ENCODE measurements at regions not wholly inside any gene's neighbourhood (a gene's known extent, or its start where the extent isn't known, plus 50 kb on each side); places are given as distances from the start of the nearest gene placed in this dataset.
A peak's percentile ranks its signal among the peaks of the same experiment; 100 is the strongest.

DNA sequence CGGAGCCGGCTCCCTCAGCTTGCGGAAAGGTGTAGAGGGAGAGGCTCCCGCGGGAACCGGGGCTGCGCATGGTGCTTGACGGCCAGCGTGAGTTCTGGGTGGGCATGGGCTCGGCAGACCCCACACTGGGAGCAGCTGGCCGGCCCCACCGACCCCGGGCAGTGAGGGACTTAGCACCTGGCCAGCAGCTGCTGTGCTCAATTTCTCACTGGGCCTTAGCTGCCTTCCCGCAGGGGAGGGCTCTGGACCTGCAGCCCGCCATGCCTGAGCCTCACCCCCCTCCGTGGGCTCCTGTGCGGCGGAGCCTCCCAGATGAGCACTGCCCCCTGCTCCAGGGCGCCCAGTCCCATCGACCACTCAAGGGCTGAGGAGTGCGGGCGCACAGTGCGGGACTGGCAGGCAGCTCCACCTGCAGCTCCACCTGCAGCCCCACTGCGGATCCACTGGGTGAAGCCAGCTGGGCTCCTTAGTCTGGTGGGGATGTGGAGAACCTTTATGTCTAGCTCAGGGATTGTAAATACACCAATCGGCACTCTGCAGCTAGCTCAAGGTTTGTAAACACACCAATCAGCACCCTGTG lies 1141.8 kb downstream of the PCDH17 start:
- TF ChIP-seq, protein P1, sequence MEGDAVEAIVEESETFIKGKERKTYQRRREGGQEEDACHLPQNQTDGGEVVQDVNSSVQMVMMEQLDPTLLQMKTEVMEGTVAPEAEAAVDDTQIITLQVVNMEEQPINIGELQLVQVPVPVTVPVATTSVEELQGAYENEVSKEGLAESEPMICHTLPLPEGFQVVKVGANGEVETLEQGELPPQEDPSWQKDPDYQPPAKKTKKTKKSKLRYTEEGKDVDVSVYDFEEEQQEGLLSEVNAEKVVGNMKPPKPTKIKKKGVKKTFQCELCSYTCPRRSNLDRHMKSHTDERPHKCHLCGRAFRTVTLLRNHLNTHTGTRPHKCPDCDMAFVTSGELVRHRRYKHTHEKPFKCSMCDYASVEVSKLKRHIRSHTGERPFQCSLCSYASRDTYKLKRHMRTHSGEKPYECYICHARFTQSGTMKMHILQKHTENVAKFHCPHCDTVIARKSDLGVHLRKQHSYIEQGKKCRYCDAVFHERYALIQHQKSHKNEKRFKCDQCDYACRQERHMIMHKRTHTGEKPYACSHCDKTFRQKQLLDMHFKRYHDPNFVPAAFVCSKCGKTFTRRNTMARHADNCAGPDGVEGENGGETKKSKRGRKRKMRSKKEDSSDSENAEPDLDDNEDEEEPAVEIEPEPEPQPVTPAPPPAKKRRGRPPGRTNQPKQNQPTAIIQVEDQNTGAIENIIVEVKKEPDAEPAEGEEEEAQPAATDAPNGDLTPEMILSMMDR (IDR thresholded peaks at IDR 0.05) = no peak
- no peak overlapping the region for H3K27ac Mint-ChIP-seq
- no peaks in the 10 kb centered on the region for H3K36me3 Mint-ChIP-seq (ENCODE audit: low read depth)
- ATAC-seq (ENCODE audit: poor library complexity) (no peak), DNase-seq (peak in 1 of 14 experiments; percentile 6)
- ChIA-PET POLR2A (no interaction called here), CTCF (no interaction called here)
- H3K27me3 Mint-ChIP-seq = no peaks in the 10 kb centered on the region
- H3K9me3 ChIP-seq (ENCODE audit: control insufficient read depth in 1 of 2, insufficient read depth in 1 of 2, low read length in 2 of 2) = peaks cover 0 to 13% of the 10 kb centered on the region in 2 experiments
- no peaks in the 10 kb centered on the region for H3K4me1 ChIP-seq (ENCODE audit: insufficient read depth, low read length)
- no peak overlapping the region for H3K4me3 ChIP-seq (ENCODE audit: low read length)
- intact Hi-C loops (cut with DNase I, micrococcal nuclease) = no loop called here
- H3K4me3 Mint-ChIP-seq = no peak overlapping the region
- no peak overlapping the region for H3K27ac ChIP-seq (ENCODE audit: low read depth in 1 of 2, low read length in 2 of 2)
- H3K4me1 Mint-ChIP-seq (ENCODE audit: low read depth) = no peaks in the 10 kb centered on the region
- no peaks in the 10 kb centered on the region for H3K27me3 ChIP-seq (ENCODE audit: control insufficient read depth in 1 of 2, insufficient read depth in 2 of 2, low read length in 2 of 2)
- H3K36me3 ChIP-seq (ENCODE audit: insufficient read depth, low read length) = no peaks in the 10 kb centered on the region
- peaks cover 10% of the 10 kb centered on the region for H3K9me3 Mint-ChIP-seq

DNA sequence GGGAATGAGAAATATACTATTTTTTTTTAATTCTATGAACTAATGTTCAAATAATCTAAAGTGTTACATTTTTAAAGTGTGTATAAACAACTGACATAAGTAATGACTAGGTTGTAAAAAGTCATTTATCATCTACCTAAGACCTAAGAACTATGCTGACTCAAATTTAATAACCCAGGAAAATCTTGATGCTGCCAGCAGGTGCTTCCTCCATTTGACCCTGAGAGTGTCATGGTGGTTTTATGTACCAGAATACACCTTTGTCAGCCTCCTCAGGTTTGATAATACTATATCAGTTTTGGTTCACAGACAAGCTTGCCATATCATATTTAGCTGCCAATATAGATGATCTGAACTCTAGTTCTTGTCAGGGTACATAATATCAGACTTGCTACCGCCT lies 1151.2 kb downstream of the PCDH17 start:
- no peak for DNase-seq
- TF ChIP-seq, protein P1 (IDR thresholded peaks at IDR 0.05) = no peak

DNA sequence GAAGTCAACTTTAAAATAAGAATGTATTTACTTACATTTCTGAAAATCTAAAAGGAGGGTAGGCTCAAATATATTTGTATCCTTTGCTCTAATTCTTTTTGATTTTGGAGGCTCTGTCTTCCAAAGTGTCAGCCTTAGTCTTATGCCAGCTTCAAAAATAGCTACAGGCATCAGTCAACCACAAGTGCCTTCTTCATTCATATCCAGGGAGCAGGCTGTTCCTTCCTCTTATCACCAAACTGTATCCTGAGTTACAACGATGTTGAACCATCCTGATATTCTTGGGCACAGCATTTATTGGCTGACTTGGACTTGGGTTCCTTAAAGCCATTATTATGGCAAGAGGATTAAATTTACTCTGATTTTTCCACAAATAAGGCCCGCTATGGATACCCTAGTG lies 1161.3 kb downstream of the PCDH17 start:
- Mint-ChIP-seq H3K9me3 (no peaks in the 10 kb centered on the region), H3K4me3 (no peak overlapping the region), H3K27ac (no peak overlapping the region), H3K4me1 (ENCODE audit: low read depth) (no peaks in the 10 kb centered on the region), H3K36me3 (ENCODE audit: low read depth) (no peaks in the 10 kb centered on the region), H3K27me3 (no peaks in the 10 kb centered on the region)
- no peaks in the 10 kb centered on the region for H3K9me3 ChIP-seq (ENCODE audit: control insufficient read depth in 1 of 2, insufficient read depth in 1 of 2, low read length in 2 of 2)
- intact Hi-C loops (cut with DNase I, micrococcal nuclease) = no loop called here
- H3K4me1 ChIP-seq (ENCODE audit: insufficient read depth, low read length) = no peaks in the 10 kb centered on the region
- no peak for ATAC-seq (ENCODE audit: poor library complexity)
- ChIA-PET POLR2A (no interaction called here), CTCF (no interaction called here)
- H3K27ac ChIP-seq (ENCODE audit: low read depth in 1 of 2, low read length in 2 of 2) = no peak overlapping the region
- no peaks in the 10 kb centered on the region for H3K27me3 ChIP-seq (ENCODE audit: control insufficient read depth in 1 of 2, insufficient read depth in 2 of 2, low read length in 2 of 2)
- no peak overlapping the region for H3K4me3 ChIP-seq (ENCODE audit: low read length)
- TF ChIP-seq, protein P1 (IDR thresholded peaks at IDR 0.05) = no peak
- no peaks in the 10 kb centered on the region for H3K36me3 ChIP-seq (ENCODE audit: insufficient read depth, low read length)
- no peak for DNase-seq

More for the DNA sequence above, 1151.2 kb downstream of the PCDH17 start:
- ChIA-PET POLR2A (no interaction called here), CTCF (no interaction called here)
- H3K4me3 Mint-ChIP-seq = no peak overlapping the region
- no peaks in the 10 kb centered on the region for H3K4me1 Mint-ChIP-seq (ENCODE audit: low read depth)
- no peak overlapping the region for H3K4me3 ChIP-seq (ENCODE audit: low read length)
- H3K36me3 Mint-ChIP-seq (ENCODE audit: low read depth) = no peaks in the 10 kb centered on the region
- H3K27ac Mint-ChIP-seq = no peak overlapping the region
- H3K27ac ChIP-seq (ENCODE audit: low read depth in 1 of 2, low read length in 2 of 2) = no peak overlapping the region
- no peak for ATAC-seq (ENCODE audit: poor library complexity)
- H3K27me3 ChIP-seq (ENCODE audit: control insufficient read depth in 1 of 2, insufficient read depth in 2 of 2, low read length in 2 of 2) = no peaks in the 10 kb centered on the region
- H3K9me3 ChIP-seq (ENCODE audit: control insufficient read depth in 1 of 2, insufficient read depth in 1 of 2, low read length in 2 of 2) = peaks cover 0 to 10% of the 10 kb centered on the region in 2 experiments
- H3K27me3 Mint-ChIP-seq = no peaks in the 10 kb centered on the region
- no peaks in the 10 kb centered on the region for H3K4me1 ChIP-seq (ENCODE audit: insufficient read depth, low read length)
- H3K9me3 Mint-ChIP-seq = peaks cover 4% of the 10 kb centered on the region
- no peaks in the 10 kb centered on the region for H3K36me3 ChIP-seq (ENCODE audit: insufficient read depth, low read length)
- intact Hi-C loops (cut with DNase I, micrococcal nuclease) = no loop called here

All from CD4-positive, alpha-beta T cell (primary cell).